Naive B cell (primary cell): ENCODE measurements at regions not wholly inside any gene's neighbourhood (a gene's known extent, or its start where the extent isn't known, plus 50 kb on each side); places are given as distances from the start of the nearest gene placed in this dataset.
"Not testable (repeated sequence)": the region's sequence is repeated elsewhere in the genome, so short reads cannot be mapped to it uniquely, and the experiment has no call there.

Experiments
- ATAC-seq, 2 donors: fragments of 150-1000 bp; cut with Tn5 transposase; 2 replicates each; pipeline ENCODE4 v1.10.0; 2021; ENCODE audit warnings: low read depth in 2 of 2, mild to moderate bottlenecking in 2 of 2, moderate library complexity in 2 of 2
- DNase-seq: peaks from one replicate; pipeline ENCODE4 v3.0.0; 2022
- H3K27ac Mint-ChIP-seq, 6 donors: one replicate each; pipeline ENCODE4 v1.8.0; 2020 to 2022; ENCODE audit warnings: mild to moderate bottlenecking in 6 of 6, mixed read lengths in 6 of 6, moderate library complexity in 5 of 6, inconsistent platforms in 2 of 6
- H3K27me3 Mint-ChIP-seq, 3 donors: one replicate each; pipeline ENCODE4 v1.8.0; 2021 to 2022; ENCODE audit warnings: mixed read lengths in 3 of 3, mild to moderate bottlenecking in 1 of 3
- H3K36me3 Mint-ChIP-seq, 2 donors: one replicate each; pipeline ENCODE4 v1.8.0; 2020 to 2022; ENCODE audit warnings: mixed read lengths in 2 of 2, inconsistent platforms in 1 of 2, mild to moderate bottlenecking in 1 of 2
- H3K4me1 Mint-ChIP-seq, 3 donors: one replicate each; pipeline ENCODE4 v1.8.0; 2020 to 2022; ENCODE audit warnings: mixed read lengths in 3 of 3, inconsistent platforms in 1 of 3, mild to moderate bottlenecking in 1 of 3, moderate library complexity in 1 of 3
- H3K4me3 Mint-ChIP-seq, 8 donors: one replicate each; pipeline ENCODE4 v1.8.0; 2020 to 2022; ENCODE audit warnings: mild to moderate bottlenecking in 8 of 8, mixed read lengths in 8 of 8, moderate library complexity in 8 of 8, inconsistent platforms in 2 of 8
- H3K9me3 Mint-ChIP-seq, 7 donors: one replicate each; pipeline ENCODE4 v1.8.0; 2020 to 2022; ENCODE audit warnings: mixed read lengths in 7 of 7, mild to moderate bottlenecking in 5 of 7, inconsistent platforms in 2 of 7, moderate library complexity in 1 of 7

DNA sequence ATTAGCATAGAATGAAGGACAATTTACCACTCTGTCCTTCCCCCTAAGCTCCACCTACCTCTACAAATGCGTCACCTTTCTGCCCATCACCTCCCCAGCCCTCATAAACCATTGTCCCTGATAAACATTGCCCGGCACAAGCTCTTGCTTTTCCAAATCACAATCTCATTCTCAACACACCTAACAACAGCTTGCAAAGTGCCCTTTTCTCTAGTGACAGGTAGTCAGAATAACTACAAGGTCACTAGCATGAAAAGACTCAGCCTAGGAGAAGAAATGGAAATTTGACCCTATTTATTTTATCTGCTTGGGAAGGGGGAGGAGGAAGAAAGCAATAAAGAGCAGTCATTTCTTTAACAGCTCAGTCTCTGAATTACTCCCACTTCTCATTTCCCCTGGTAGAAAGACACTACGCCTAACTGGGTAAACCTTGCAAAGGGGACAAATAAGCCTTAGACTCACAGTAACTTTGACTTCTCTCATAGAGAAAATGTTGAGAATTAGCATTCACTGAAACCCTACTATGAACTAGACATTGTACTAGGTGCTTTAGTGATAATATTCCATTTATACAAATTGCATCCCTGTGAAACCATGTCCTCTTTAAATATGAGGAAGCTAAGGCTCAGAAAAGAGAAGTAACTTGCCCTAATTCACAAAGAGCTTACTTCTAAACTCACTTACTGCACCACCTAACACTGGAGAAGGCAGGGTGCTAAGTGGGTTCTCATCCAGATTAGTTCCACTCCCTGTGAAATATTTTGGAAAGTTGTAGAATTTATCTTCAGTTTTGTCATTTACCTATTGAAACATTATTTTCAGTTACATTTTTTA lies 116.2 kb upstream of the FNDC3A start:
- H3K4me1 Mint-ChIP-seq: peaks cover 5 to 9% (median 6%) of the 10 kb centered on the region in 3 donors
- no peak overlapping the region for H3K4me3 Mint-ChIP-seq
- DNase-seq (no peak), ATAC-seq (peak; percentile 25 to 58)
- H3K9me3 Mint-ChIP-seq: no peaks in the 10 kb centered on the region
- H3K36me3 Mint-ChIP-seq: no peaks in the 10 kb centered on the region
- no peak overlapping the region for H3K27ac Mint-ChIP-seq
- H3K27me3 Mint-ChIP-seq: peaks cover 0 to 7% (median 0%) of the 10 kb centered on the region in 3 donors

GRCh38 chr13:48860364-48860763 lies 115.3 kb upstream of the FNDC3A start:
- Mint-ChIP-seq H3K4me3 (no peak overlapping the region), H3K36me3 (no peaks in the 10 kb centered on the region), H3K9me3 (no peaks in the 10 kb centered on the region), H3K4me1 (peaks cover 5 to 9% (median 6%) of the 10 kb centered on the region in 3 donors), H3K27me3 (peaks cover 0 to 7% (median 0%) of the 10 kb centered on the region in 3 donors), H3K27ac (no peak overlapping the region)
- no peak for ATAC-seq
- DNase-seq: no peak

DNA sequence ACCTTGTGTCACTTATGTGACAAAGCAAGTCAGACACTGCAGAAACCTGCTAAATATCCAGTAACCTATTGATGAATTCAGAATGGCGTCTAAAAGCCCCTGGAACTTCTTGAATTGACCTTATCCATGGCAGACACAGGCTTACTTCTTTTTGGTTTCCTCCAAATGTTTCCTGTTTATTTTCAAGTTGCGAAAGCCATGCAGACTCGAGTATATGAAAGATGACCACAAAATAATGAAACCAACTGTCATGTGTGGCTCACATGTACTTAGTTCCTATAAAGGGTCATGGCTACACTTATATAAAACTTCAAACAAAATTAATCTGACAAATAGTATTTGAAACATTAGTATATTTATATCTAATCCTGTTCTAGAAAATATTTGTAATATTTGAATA lies 113.1 kb upstream of the FNDC3A start:
- Mint-ChIP-seq H3K36me3 (no peaks in the 10 kb centered on the region), H3K4me3 (no peak overlapping the region), H3K27me3 (no peaks in the 10 kb centered on the region), H3K4me1 (peaks cover 5 to 9% (median 6%) of the 10 kb centered on the region in 3 donors), H3K27ac (no peak overlapping the region), H3K9me3 (no peaks in the 10 kb centered on the region)
- ATAC-seq (no peak), DNase-seq (no peak)

GRCh38 chr13:48864100-48864499 lies 111.6 kb upstream of the FNDC3A start:
- peaks cover 4 to 7% (median 6%) of the 10 kb centered on the region in 3 donors for H3K4me1 Mint-ChIP-seq
- H3K4me3 Mint-ChIP-seq: no peak overlapping the region
- no peak for ATAC-seq
- no peak for DNase-seq
- no peak overlapping the region for H3K27ac Mint-ChIP-seq
- no peaks in the 10 kb centered on the region for H3K9me3 Mint-ChIP-seq
- no peaks in the 10 kb centered on the region for H3K36me3 Mint-ChIP-seq
- H3K27me3 Mint-ChIP-seq: no peaks in the 10 kb centered on the region

GRCh38 chr13:48866249-48866648 lies 109.5 kb upstream of the FNDC3A start:
- ATAC-seq (no peak), DNase-seq (no peak)
- H3K36me3 Mint-ChIP-seq: no peaks in the 10 kb centered on the region
- H3K9me3 Mint-ChIP-seq: no peaks in the 10 kb centered on the region
- H3K4me3 Mint-ChIP-seq: no peak overlapping the region
- H3K27me3 Mint-ChIP-seq: no peaks in the 10 kb centered on the region
- H3K27ac Mint-ChIP-seq: no peak overlapping the region
- H3K4me1 Mint-ChIP-seq: no peaks in the 10 kb centered on the region

DNA sequence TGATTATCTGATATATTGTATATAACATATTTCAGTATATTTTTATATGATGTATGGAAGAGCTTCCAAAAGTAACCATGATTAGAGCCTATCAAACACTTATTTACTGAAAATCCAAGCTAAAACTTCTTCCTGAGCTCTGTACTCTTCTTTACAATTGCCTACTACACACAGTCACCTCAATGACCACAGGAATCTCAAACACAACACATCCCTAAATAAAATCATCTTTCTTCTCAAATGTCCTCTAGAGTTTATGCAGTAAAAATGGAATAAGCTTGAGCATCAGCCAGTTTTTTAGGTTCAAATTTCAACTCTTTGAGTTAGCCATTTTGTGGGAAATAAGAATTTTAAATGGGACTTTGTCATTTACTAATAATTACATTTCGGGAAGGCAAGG lies 102.6 kb upstream of the FNDC3A start:
- no peaks in the 10 kb centered on the region for H3K4me1 Mint-ChIP-seq
- ATAC-seq (no peak), DNase-seq (no peak)
- no peak overlapping the region for H3K27ac Mint-ChIP-seq
- no peaks in the 10 kb centered on the region for H3K9me3 Mint-ChIP-seq
- H3K36me3 Mint-ChIP-seq: no peaks in the 10 kb centered on the region
- peaks cover 0 to 12% (median 6%) of the 10 kb centered on the region in 3 donors for H3K27me3 Mint-ChIP-seq
- H3K4me3 Mint-ChIP-seq: no peak overlapping the region

- peaks cover 0 to 12% (median 6%) of the 10 kb centered on the region in 3 donors for H3K27me3 Mint-ChIP-seq
- no peaks in the 10 kb centered on the region for H3K36me3 Mint-ChIP-seq
- ATAC-seq (no peak), DNase-seq (no peak)
- H3K9me3 Mint-ChIP-seq: no peaks in the 10 kb centered on the region
- no peak overlapping the region for H3K4me3 Mint-ChIP-seq
- H3K4me1 Mint-ChIP-seq: no peaks in the 10 kb centered on the region
- peak overlapping the region in 3 of 6 donors; percentile 0 to 56 (median 3) for H3K27ac Mint-ChIP-seq
Observed at GRCh38 chr13:48873587-48873986, 102.1 kb upstream of the FNDC3A start.

- no peaks in the 10 kb centered on the region for H3K4me1 Mint-ChIP-seq
- no peaks in the 10 kb centered on the region for H3K9me3 Mint-ChIP-seq
- no peak overlapping the region for H3K4me3 Mint-ChIP-seq
- no peak overlapping the region for H3K27ac Mint-ChIP-seq
- no peak for DNase-seq
- no peak for ATAC-seq
- H3K36me3 Mint-ChIP-seq: no peaks in the 10 kb centered on the region
- H3K27me3 Mint-ChIP-seq: peaks cover 0 to 12% (median 6%) of the 10 kb centered on the region in 3 donors
Observed at GRCh38 chr13:48874165-48874564, 101.5 kb upstream of the FNDC3A start.

- no peaks in the 10 kb centered on the region for H3K36me3 Mint-ChIP-seq
- no peak for ATAC-seq
- no peak for DNase-seq
- no peaks in the 10 kb centered on the region for H3K9me3 Mint-ChIP-seq
- peaks cover 0 to 12% (median 6%) of the 10 kb centered on the region in 3 donors for H3K27me3 Mint-ChIP-seq
- H3K4me1 Mint-ChIP-seq: no peaks in the 10 kb centered on the region
- H3K27ac Mint-ChIP-seq: no peak overlapping the region
- H3K4me3 Mint-ChIP-seq: no peak overlapping the region
Observed at GRCh38 chr13:48875047-48875446, 100.7 kb upstream of the FNDC3A start.

DNA sequence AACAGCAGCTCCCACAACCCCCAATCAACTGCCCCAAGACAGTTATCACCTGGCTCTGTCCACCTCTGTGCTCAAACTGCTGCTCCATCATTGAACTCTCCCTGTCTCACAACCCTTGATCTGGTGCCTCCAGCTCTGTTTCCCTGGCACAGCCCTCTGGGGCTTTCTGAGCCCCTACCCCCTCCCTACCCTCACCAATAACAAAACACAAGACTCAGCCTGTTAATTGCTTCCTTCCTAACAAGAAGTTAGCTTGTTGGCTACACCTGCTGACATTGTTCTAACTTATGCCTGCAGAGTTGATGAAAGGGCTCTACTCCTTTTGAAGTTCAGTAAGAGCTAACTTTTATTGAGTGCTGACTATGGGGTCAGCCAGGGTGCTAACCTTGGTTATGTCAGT lies 99.4 kb upstream of the FNDC3A start:
- Mint-ChIP-seq H3K27me3 (peaks cover 0 to 12% (median 6%) of the 10 kb centered on the region in 3 donors), H3K4me1 (no peaks in the 10 kb centered on the region), H3K4me3 (no peak overlapping the region), H3K27ac (no peak overlapping the region), H3K9me3 (no peaks in the 10 kb centered on the region), H3K36me3 (no peaks in the 10 kb centered on the region)
- DNase-seq: no peak
- no peak for ATAC-seq

- no peaks in the 10 kb centered on the region for H3K9me3 Mint-ChIP-seq
- no peak for DNase-seq
- no peaks in the 10 kb centered on the region for H3K36me3 Mint-ChIP-seq
- H3K27me3 Mint-ChIP-seq: peaks cover 0 to 6% (median 0%) of the 10 kb centered on the region in 3 donors
- H3K4me1 Mint-ChIP-seq: no peaks in the 10 kb centered on the region
- H3K4me3 Mint-ChIP-seq: no peak overlapping the region
- no peak overlapping the region for H3K27ac Mint-ChIP-seq
- no peak for ATAC-seq
Observed at GRCh38 chr13:48879432-48879831, 96.3 kb upstream of the FNDC3A start.

- ATAC-seq: no peak
- Mint-ChIP-seq H3K36me3 (no peaks in the 10 kb centered on the region), H3K27ac (no peak overlapping the region), H3K27me3 (peaks cover 0 to 7% (median 0%) of the 10 kb centered on the region in 3 donors), H3K4me1 (no peaks in the 10 kb centered on the region), H3K9me3 (no peaks in the 10 kb centered on the region), H3K4me3 (no peak overlapping the region)
- DNase-seq: no peak
Observed at GRCh38 chr13:48879854-48880253, 95.9 kb upstream of the FNDC3A start.

DNA sequence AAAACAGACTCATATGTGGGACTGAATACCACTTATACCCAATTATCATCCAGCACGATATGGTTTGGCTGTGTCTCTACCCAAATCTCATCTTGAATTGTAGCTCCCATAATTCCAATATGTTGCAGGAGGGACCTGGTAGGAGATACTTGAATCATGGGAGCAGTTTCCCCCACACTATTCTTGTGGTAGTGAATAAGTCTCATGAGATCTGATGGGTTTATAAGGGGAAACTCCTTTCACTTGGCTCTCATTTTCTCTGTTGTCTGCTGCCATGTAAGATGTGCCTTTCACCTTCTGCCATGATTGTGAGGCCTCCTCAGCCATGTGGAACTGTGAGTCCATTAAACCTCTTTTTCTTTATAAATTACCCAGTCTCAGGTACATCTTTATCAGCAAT lies 91.9 kb upstream of the FNDC3A start:
- not testable (repeated sequence) for H3K4me1 Mint-ChIP-seq, H3K27me3 Mint-ChIP-seq, H3K4me3 Mint-ChIP-seq, DNase-seq, H3K27ac Mint-ChIP-seq, H3K36me3 Mint-ChIP-seq, ATAC-seq, H3K9me3 Mint-ChIP-seq

GRCh38 chr13:48885027-48885395 lies 90.7 kb upstream of the FNDC3A start:
- no peak for ATAC-seq
- H3K4me3 Mint-ChIP-seq: no peak overlapping the region
- no peak overlapping the region for H3K27ac Mint-ChIP-seq

More at GRCh38 chr13:48885027-48885395, 90.7 kb upstream of the FNDC3A start:
- Mint-ChIP-seq H3K27me3 (peaks cover 0 to 4% (median 4%) of the 10 kb centered on the region in 3 donors), H3K36me3 (no peaks in the 10 kb centered on the region), H3K9me3 (no peaks in the 10 kb centered on the region), H3K4me1 (no peaks in the 10 kb centered on the region)
- no peak for DNase-seq
